NCI-H446 (cell line): ENCODE measurements at regions not wholly inside any gene's neighbourhood (a gene's known extent, or its start where the extent isn't known, plus 50 kb on each side); places are given as distances from the start of the nearest gene placed in this dataset.
A peak's percentile ranks its signal among the peaks of the same experiment; 100 is the strongest.
"Not testable (repeated sequence)": the region's sequence is repeated elsewhere in the genome, so short reads cannot be mapped to it uniquely, and the experiment has no call there.

Source experiments
- DNase-seq, 2 experiments: peaks; one replicate each; lab custom pipeline; 2025; lab: John Stamatoyannopoulos, UW

DNA sequence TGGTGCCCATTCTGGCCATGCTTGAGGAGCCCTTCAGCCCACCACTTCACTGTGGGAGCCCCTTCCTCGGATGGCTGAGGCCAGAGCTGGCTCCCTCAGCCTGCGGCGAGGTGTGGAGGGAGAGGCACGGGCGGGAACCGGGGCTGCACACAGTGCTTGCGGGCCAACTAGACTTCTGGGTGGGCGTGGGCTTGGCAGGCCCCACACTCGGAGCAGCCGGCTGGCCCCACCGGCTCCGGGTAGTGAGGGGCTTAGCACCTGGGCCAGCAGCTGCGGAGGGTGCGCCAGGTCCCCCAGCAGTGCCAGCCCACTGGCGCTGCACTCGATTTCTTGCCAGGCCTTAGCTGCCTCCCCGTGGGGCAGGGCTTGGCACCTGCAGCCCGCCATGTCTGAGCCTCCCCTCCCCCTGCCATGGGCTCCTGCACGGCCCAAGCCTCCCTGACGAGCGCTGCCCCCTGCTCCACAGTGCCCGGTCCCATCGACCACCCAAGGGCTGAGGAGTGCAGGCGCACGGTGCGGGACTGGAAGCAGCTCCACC lies 554.2 kb downstream of the GABRG2 start:
- not testable (repeated sequence) for DNase-seq

DNA sequence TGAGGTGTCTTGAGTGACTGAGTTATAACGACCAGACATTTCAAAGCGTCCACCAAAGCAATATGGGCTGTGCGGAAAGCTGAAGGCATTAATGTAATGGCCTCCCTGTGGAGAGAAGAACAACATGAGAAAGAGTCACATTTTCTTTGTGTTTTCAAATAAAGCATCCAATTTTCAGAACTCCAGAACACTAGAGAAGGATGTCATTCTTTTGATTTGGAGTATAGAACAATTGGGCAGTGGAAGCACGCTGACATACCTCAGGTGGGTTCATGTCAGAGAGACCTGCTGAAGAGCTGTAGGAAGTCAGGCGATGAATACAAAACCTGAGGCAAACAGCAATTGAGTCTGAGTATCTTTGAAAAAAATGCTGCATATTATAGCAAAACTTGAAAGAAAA lies 556.5 kb downstream of the GABRG2 start:
- no peak for DNase-seq

DNA sequence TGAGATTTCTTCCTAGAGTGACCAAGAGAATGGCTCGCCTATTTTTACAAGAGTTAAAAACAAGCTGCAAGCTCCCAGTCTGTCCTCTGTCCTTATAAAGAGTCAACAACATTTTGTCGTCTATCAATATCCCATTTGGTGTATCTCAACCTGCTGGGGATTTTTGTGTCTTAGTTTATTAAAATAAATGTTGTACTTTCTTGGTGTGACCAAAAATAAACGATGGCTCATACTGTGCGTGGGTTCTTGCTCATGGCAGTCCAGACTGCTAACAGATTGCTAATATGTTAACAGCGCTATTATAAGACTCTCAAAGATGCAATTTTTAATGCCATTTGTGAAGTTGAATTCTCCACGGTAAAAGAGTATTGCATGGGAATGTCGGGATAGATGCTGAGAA lies 569.9 kb downstream of the GABRG2 start:
- no peak for DNase-seq

- no peak for DNase-seq
Observed at GRCh38 chr5:162638849-162639248, 571.3 kb downstream of the GABRG2 start.

DNA sequence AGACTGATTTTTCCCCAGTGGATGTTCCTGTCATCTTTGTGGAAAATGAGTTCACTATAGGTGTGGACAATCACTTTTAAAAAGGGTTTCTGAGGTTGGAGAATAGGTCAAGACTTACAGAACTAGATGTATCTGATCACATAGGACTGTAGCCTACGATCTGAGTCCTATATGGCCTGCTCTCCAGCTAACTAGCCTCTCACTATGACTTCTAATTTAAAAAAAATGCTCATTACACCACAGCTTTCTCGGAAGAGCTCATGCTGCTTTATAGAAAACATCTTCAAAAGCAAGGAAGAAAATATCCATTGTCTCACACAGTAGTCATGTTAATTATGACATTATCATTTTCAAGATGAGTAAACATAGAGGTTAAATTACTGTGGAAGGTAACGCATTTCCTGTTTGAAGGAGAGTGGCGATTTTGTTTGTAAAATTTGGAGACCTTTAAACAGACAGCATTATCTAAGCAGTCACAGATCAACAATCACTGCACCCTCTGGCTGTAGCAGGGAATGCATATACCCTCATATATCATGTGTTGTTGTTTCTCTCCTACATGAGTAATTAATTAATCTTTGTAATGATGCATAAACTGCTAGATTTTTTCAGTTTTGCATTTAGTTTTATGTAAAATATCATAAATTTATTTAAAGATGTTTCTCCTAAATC lies 573.7 kb downstream of the GABRG2 start:
- no peak for DNase-seq

GRCh38 chr5:162654661-162655405 lies 587.3 kb downstream of the GABRG2 start:
- no peak for DNase-seq

DNA sequence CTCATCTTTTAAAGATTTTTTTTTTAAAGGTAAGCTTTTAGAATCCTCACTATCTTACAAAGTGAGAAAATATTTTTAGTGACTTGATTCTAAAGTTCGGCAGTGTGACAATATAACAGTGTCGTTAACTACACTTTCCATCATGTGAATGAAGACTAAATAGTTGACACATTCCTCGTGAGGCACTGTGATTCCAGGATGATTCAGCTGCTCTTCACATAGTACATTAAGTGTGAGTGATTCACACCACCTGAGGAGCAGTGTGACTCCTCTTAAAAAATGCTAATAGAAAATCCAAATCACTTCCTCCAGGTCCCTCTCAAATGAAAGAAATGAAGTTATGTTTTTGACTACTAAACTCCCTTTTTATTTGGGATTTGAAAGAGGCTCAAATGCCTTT lies 589.5 kb downstream of the GABRG2 start:
- no peak for DNase-seq

DNA sequence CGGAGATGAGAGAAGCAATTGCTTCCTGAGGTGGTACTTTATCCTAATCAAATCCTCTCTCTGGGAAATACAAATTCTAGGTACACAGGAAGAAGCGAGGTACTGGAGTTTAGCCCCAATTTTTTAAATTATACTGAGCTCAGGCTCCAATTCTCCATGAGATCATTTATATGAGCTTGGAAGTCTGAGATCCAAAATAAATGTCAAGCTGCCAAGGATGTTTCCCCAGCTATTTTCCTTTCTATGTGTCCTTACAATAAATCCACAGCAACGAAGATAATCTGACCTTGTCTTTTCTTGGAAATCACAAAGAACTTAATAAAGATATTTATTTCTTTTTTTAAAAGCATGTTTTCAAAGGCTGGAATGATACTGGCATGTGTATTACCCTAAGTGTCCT lies 597.3 kb downstream of the GABRG2 start:
- DNase-seq = no peak

DNA sequence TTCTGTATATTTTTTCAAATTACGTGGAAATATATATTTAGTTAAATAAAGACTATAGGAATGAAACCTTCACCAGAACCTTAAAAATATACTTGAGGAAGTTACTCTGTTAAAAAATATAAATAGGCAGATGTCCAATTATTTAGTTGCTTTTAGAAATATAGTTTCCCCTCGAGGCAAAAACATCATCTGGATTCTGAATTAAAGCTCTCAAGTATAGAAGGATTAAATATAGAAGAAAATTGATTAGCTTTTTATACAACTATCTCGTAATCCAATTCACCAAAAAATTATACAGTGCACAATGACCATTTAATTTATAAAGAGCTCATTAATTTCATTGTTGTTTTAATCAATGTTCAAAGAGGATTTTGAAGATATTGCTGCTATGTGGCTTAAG lies 601.4 kb downstream of the GABRG2 start:
- no peak for DNase-seq

GRCh38 chr5:162672061-162672460 lies 604.5 kb downstream of the GABRG2 start:
- no peak for DNase-seq

- no peak for DNase-seq
Observed at GRCh38 chr5:162683284-162683683, 615.7 kb downstream of the GABRG2 start.

DNA sequence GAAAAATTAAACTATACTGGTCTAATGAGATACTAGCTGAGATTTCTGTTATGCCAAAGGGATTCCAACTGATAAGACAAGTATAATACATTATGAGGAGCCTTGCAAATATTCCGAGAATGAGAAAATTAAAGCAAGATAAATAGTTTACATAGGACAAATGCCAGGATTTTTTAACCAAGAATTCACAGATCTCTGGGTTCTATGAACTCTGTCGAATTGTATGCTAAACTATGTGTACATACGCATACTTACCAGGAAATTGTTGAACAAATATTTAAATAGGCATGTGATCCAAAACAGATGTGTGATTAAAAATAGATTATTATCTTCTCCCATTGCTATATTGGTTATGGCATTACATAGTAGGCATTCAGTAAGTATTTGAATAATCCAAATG lies 616.6 kb downstream of the GABRG2 start:
- DNase-seq = no peak

DNA sequence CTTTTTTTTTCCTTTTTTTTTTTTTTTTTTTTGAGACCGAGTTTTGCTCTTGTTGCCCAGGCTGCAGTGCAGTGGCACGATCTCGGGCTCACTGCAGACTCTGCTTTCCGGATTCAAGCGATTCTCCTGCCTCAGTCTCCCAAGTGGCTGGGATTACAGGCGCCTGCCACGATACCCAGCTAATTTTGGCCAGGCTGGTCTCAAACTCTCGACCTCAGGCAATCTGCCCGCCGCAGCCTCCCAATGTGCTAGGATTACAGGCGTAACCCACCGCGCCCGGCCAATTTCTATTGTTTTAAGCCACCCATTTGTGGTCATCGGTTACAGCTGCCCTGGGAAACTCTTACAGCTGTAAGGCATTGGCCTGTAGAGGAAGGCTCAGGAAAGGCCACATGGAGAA lies 617.7 kb downstream of the GABRG2 start:
- no peak for DNase-seq

DNA sequence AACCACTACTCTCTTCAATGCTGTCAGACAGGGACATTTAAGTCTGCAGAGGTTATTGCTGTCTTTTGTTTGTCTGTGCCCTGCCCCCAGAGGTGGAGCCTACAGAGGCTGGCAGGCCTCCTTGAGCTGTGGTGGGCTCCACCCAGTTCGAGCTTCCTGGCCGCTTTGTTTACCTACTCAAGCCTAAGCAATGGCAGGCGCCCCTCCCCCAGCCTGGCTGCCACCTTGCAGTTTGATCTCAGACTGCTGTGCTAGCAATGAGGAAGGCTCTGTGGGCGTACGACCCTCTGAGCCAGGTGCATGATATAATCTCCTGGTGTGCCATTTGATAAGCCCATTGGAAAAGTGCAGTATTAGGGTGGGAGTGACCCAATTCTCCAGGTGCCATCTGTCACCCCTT lies 628.7 kb downstream of the GABRG2 start:
- not testable (repeated sequence) for DNase-seq

- DNase-seq = no peak
Observed at GRCh38 chr5:162699361-162699760, 631.8 kb downstream of the GABRG2 start.

DNA sequence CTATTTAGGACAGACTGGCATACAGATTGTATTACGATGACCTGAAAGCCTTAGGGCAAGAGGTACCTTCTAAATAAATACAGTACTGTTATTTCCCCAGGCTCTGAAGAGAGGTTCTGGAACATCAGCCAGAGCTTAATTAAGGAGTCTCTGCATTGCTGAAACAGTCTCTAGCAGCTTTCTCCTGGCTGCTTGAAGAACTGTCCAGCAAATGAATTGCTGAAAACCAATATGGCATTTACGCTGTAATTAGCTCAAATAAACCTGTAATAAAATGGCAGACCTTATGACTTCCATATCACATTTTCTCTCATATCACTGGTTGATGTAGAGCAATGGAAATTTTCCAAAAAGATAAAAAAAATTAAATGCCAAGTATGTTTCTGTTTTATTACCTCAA lies 636.3 kb downstream of the GABRG2 start:
- DNase-seq = no peak

- no peak for DNase-seq
Observed at GRCh38 chr5:162711244-162711643, 643.7 kb downstream of the GABRG2 start.

GRCh38 chr5:162719720-162720119 lies 652.1 kb downstream of the GABRG2 start:
- no peak for DNase-seq

DNA sequence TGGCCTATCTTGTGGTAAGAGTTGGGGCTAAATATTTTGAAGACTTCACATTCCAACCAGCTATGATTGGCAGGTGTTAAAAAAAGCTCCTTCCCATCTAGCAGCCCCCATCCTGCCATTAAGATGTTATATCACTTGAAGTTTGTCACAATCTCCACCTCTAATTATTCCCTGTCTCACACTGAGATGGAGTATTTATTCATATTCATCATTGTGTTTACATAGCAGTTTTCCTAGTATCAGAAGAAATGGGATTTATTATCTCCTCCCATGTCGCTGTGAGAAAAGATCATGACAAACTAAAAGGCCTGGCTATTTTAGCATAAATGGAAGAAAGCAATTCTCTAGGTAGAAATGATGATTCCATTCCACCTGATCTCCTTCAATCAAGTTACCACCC lies 653.6 kb downstream of the GABRG2 start:
- DNase-seq = no peak

GRCh38 chr5:162752612-162753011 lies 684.8 kb upstream of the CCNG1 start:
- DNase-seq = no peak

DNA sequence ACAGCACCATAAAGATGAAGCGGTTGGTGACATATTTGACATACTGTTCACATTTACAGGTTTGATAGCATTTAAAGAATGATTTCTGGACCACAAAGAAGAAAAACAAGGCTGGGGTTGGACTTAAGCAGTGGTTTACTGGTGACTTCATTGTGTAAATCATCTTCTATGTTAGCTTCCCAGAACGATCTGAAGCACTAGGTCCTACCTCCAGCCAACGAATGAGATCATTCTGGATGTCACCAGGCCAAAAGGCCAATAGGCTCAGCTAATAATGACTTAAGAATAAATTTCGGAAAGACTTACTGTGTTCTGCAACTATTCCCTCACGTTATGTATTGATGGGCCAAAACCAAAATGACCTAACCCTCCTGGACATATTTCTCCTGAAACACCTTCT lies 675.3 kb upstream of the CCNG1 start:
- DNase-seq = no peak

DNA sequence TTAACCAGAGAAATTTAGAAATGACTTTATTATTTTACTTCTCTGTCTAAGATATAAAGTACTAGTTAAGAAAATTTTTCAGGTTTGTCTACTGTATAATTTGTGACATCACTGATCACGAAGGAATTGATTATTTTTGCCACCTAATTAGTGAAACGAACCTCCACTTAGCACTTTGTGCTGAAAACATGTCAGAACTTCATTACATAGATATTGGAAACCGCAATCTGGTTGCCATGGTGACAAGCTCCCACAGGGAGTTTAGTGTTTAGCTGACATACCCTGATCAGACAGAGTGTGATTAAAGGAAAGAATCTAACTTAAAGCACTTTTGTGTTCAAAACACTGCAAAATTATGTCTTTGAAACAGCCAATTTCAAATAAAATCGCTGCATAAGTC lies 668.4 kb upstream of the CCNG1 start:
- peak in 1 of 2 experiments; percentile 24 for DNase-seq

DNA sequence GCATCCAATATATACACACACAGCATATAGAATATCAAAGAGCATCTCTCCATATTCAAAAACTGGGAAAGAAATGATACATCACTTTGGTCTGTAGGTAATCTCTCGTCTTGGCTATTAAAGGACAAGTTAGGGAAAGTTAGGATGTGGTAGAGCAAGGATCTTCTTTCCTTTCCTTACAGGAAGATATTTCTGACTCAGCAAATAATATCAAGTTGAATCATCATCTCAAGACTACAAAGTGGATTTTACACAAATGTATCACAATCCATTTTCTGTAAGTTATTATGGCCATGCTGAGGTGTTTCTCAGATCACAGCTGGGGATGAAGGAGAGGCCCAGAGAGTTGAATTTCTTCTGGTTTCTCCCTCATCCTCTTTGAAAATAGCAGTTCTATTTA lies 651.7 kb upstream of the CCNG1 start:
- DNase-seq = no peak

DNA sequence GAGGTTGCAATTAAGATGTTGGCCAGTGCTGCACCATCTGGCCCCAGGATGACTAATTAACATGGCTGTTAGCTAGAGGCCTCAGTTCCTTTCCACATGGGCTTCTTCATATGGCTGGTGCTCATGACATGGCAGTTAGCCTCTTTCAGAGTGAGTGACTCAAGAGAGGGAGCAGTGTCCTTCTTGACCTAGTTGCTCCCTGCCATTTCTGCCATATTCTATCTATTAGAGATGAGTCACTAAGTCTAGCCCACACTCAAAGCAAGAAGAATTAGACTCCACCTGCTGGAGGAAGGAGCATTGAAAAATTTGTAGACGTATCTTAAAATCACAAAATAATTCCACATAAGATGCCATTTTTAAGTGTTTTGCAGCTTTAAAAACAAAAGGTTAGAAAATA lies 651.2 kb upstream of the CCNG1 start:
- DNase-seq = peak in 1 of 2 experiments; percentile 10
